GM18511 (cell line): ENCODE measurements at regions not wholly inside any gene's neighbourhood (a gene's known extent, or its start where the extent isn't known, plus 50 kb on each side); places are given as distances from the start of the nearest gene placed in this dataset.

ENCODE experiments used
- ATAC-seq: cut with Tn5 transposase; IDR thresholded peaks from one replicate; pipeline ENCODE4 v1.9.1; 2021; ENCODE audit warnings: mild to moderate bottlenecking, moderate library complexity; ENCODE audit not compliant: unreplicated experiment

DNA sequence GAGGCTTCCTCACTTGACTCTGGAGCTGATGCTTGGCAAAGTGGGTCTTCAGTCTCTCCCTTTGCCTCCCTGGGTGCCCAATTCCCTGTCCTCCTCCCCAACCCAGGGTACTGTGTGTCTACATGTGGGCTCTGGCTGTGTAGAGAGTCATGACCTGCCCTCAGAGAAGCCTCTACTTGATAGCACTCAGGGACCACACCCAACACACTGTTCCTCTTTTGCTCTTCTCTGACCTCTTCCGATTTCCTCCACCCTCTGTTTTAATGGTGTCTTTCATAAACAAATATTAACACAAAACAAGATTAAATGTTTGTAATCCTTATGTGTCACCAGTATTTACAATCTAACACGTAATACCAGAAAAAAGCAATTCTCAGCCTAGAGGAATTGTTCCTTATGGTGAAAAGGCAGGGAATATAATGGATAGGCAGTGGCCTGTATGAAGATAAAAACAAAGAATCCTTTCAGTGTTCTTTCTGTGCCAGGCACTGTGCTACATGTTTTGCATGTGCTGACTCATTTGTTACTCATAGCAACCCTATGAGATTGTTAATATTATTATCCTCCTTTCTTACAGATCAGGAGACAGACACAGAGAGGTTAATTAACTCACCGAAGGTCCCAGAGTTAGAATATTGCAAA lies 58.2 kb downstream of the HSD3B1 start:
- peak; percentile 53 for ATAC-seq

DNA sequence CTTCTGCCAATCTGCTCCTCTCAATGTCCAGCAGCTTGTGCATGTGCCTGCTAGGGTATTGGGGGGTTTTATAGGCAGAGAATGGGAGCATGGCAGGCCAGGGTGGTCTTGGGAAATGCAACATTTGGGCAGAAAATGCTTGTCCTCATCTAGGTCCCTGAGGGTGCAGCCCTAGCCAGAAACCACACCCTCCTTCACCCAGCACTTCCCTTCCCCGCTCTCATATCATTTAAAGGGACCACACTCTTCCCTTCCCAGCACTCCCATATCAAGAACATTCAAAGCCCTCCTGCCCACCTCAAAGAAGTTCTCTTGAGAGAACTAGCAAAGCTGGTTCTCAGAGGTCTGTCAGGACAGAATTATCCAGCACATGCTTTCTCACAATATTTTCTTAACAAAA lies 62.1 kb downstream of the HSD3B1 start:
- no peak for ATAC-seq
